NT2/D1 (cell line): ENCODE measurements at regions not wholly inside any gene's neighbourhood (a gene's known extent, or its start where the extent isn't known, plus 50 kb on each side); places are given as distances from the start of the nearest gene placed in this dataset.

ENCODE experiments used
- YY1 ChIP-seq: IDR thresholded peaks from 2 replicates; pipeline ENCODE4 v1.6.1; 2011; ENCODE audit not compliant: insufficient read length, insufficient read depth
- ZNF274 ChIP-seq: IDR thresholded peaks from 2 replicates; pipeline ENCODE4 v1.6.1; 2011; ENCODE audit warnings: mild to moderate bottlenecking, low read depth, low read length

DNA sequence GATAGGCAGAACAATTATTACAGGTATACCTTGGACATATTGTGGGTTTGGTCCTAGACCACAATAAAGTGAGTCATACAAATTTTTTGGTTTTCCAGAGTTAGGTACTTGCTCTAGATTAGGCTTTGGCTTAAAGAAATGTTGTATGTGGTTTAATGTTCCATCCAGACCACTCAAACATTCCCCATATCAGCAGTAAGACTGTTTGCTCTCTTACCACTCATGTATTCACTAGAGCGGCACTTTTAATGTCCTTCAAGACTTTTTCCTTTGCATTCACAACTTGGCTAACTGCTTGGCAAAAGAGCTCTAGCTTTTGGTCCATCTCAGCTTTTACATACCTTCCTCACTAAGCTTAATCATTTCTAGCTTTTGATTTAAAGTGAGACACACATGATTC lies 250.5 kb upstream of the SETMAR start:
- no peak for TF ChIP-seq YY1
- no peak for TF ChIP-seq ZNF274
